ENCODE measurements at regions not wholly inside any gene's neighbourhood (a gene's known extent, or its start where the extent isn't known, plus 50 kb on each side); places are given as distances from the start of the nearest gene placed in this dataset.

DNA sequence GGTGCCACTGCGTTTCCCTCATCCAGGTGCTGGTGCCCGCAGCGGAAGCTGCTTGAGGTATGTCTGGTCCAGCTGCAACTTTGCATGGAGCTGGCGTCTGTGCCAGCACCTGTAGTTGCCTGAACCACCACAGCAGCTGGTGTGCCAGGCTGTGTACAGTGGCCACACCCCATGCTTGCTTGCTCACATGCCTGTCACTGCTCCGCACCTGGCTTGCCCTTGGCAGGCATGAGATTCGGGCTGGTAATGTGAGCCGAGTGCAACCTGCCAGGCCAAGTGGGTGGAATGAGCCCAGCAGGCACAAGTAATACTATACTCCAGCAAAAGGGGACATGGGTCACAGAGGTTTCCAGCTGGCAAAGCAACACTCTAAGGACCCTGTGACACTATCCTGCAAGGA, 1123.3 kb upstream of the ACVR2A start:
- TF ChIP-seq CTCF (IDR thresholded peaks at IDR 0.05; ENCODE audit: insufficient read depth, low read depth, low read length) = no peak
- TF ChIP-seq EZH2 (IDR thresholded peaks at IDR 0.05; ENCODE audit: insufficient read depth, low read length) = no peak

Measured in astrocyte (in vitro differentiated cells and primary cell).